ENCODE measurements at regions not wholly inside any gene's neighbourhood (a gene's known extent, or its start where the extent isn't known, plus 50 kb on each side); places are given as distances from the start of the nearest gene placed in this dataset.

GRCh38 chr1:101144671-101145448 lies 92.0 kb upstream of the S1PR1 start:
- H3K9me3 ChIP-seq, result no peaks in the 10 kb centered on the region
- H3K4me3 ChIP-seq, result no peak overlapping the region
- 69 to 81% methylated on average over 5 of the region's 5 CpGs for WGBS, 2 donors
- H3K36me3 ChIP-seq, result no peaks in the 10 kb centered on the region
- H3K4me1 ChIP-seq, result peaks cover 0 to 15% (median 2%) of the 10 kb centered on the region in 4 donors
- no peak for DNase-seq
- no peak overlapping the region for H3K27ac ChIP-seq
- H3K27me3 ChIP-seq, result no peaks in the 10 kb centered on the region
- TF ChIP-seq EP300 (IDR thresholded peaks at IDR 0.05) (no peak), POLR2A (IDR thresholded peaks at IDR 0.05) (no peak), POLR2AphosphoS5 (IDR thresholded peaks at IDR 0.05) (no peak), CTCF (IDR thresholded peaks at IDR 0.05) (no peak)
- intact Hi-C loops (cut with DNase I), result no loop called here

GRCh38 chr1:101142244-101142643 lies 94.6 kb upstream of the S1PR1 start:
- Histone ChIP-seq H3K27ac (no peak overlapping the region), H3K4me3 (no peak overlapping the region), H3K27me3 (no peaks in the 10 kb centered on the region), H3K4me1 (no peaks in the 10 kb centered on the region), H3K36me3 (no peaks in the 10 kb centered on the region), H3K9me3 (no peaks in the 10 kb centered on the region)
- no peak for DNase-seq
- intact Hi-C loops (cut with DNase I), result no loop called here
- TF ChIP-seq CTCF (IDR thresholded peaks at IDR 0.05) (no peak), POLR2AphosphoS5 (IDR thresholded peaks at IDR 0.05) (no peak), POLR2A (IDR thresholded peaks at IDR 0.05) (no peak)
- 85 to 89% methylated on average over 1 of the region's 1 CpG for WGBS, 2 donors

DNA sequence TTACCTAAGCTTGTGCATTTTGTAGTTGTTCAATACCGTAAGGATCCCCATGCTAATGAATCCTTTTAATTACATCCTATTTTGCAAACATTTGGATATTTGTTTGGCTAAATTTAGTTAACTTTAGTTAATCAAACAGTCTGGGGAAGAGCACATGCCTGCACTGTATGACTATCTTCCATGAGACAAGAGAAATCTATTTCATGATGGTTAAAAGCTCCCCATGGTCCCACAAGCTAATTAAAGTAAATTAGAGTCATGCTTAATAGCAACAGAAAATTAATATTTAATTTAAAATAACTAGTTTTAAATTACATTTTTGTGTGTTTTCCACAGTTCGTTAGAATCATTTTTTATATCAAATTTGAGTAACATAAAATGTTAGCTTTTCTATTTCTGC lies 95.4 kb upstream of the S1PR1 start:
- Histone ChIP-seq H3K27me3 (no peaks in the 10 kb centered on the region), H3K27ac (no peak overlapping the region), H3K4me1 (no peaks in the 10 kb centered on the region), H3K4me3 (no peak overlapping the region), H3K36me3 (no peaks in the 10 kb centered on the region), H3K9me3 (no peaks in the 10 kb centered on the region)
- TF ChIP-seq POLR2AphosphoS5 (IDR thresholded peaks at IDR 0.05) (no peak), EP300 (IDR thresholded peaks at IDR 0.05) (no peak)
- no peak for DNase-seq
- intact Hi-C loops (cut with DNase I), result no loop called here
- 86 to 93% methylated on average over 2 of the region's 2 CpGs for WGBS, 2 donors

DNA sequence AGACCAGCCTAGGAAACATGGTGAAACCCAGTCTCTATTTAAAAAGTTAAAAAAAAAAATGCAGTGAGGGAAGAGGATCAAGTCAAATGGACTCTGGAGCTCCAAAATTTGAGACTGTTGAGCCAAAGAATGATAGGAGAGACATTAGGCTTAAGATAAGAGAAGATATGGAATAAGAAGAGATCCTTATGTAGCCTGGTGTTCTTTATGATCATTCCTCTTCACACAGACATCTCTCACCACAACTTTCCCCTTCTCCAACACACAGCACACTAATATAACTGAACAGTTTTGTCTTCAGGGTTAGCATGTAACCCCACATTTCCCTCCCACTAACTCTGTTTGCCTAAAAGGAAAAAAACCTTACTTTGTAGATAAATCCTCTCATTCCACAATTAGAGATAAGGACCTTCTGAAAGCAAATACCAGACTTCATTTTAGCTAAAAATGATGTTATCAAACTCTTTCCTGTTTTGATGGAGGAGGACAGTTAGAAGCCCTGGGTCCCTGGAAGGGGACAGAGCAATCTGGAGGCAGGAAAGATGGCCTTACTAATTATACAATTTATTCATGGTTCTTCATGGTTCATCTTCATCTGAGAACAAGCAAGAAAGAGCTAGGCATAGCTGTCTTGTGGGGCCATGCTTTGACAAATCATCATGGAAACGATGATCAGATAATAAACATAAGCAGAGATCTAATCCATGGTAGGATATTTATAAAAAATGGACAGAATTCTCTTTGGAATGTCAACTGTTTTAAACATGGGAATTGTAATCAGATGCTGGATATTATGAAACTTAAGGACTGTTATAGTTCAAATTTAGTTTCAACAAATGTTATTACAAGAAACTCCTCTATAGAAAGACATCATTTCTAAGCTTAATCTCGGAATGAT lies 96.7 kb upstream of the S1PR1 start:
- no peak overlapping the region for H3K4me3 ChIP-seq
- no peak for DNase-seq
- intact Hi-C loops (cut with DNase I), result no loop called here
- H3K36me3 ChIP-seq, result no peaks in the 10 kb centered on the region
- TF ChIP-seq EP300 (IDR thresholded peaks at IDR 0.05) (no peak), POLR2A (IDR thresholded peaks at IDR 0.05) (no peak), CTCF (IDR thresholded peaks at IDR 0.05) (no peak), POLR2AphosphoS5 (IDR thresholded peaks at IDR 0.05) (no peak)
- no peaks in the 10 kb centered on the region for H3K27me3 ChIP-seq
- 64 to 86% methylated on average over 2 of the region's 2 CpGs for WGBS, 2 donors
- no peaks in the 10 kb centered on the region for H3K9me3 ChIP-seq
- no peak overlapping the region for H3K27ac ChIP-seq
- H3K4me1 ChIP-seq, result no peaks in the 10 kb centered on the region

GRCh38 chr1:101139130-101139529 lies 97.7 kb upstream of the S1PR1 start:
- Histone ChIP-seq H3K36me3 (no peaks in the 10 kb centered on the region), H3K9me3 (no peaks in the 10 kb centered on the region), H3K27me3 (no peaks in the 10 kb centered on the region), H3K4me1 (no peaks in the 10 kb centered on the region), H3K27ac (no peak overlapping the region), H3K4me3 (no peak overlapping the region)
- no peak for DNase-seq
- WGBS, 2 donors, result 89 to 94% methylated on average over 1 of the region's 1 CpG
- intact Hi-C loops (cut with DNase I), result no loop called here
- TF ChIP-seq POLR2AphosphoS5 (IDR thresholded peaks at IDR 0.05) (no peak), EP300 (IDR thresholded peaks at IDR 0.05) (no peak), POLR2A (IDR thresholded peaks at IDR 0.05) (no peak), CTCF (IDR thresholded peaks at IDR 0.05) (no peak)

Data from sigmoid colon (tissue), 6 donors.